AG10803 (cell line): ENCODE measurements at regions not wholly inside any gene's neighbourhood (a gene's known extent, or its start where the extent isn't known, plus 50 kb on each side); places are given as distances from the start of the nearest gene placed in this dataset.

Experiments used
- DNase-seq: peaks from one replicate; pipeline ENCODE4 v3.0.0; 2010; ENCODE audit warnings: low read depth
- H3K4me3 ChIP-seq: 2 replicates; pipeline ENCODE4 v1.5.1; 2011; ENCODE audit warnings: mild to moderate bottlenecking, low read length, control low read depth
- CTCF ChIP-seq: conservative IDR thresholded peaks from 2 replicates; pipeline ENCODE4 v1.5.1; 2011; ENCODE audit warnings: mild to moderate bottlenecking, low read length, control low read depth, inconsistent platforms

- no peak overlapping the region for H3K4me3 ChIP-seq
- no peak for TF ChIP-seq CTCF
- DNase-seq: no peak
Measured at GRCh38 chr19:30932854-30933253, 416.4 kb downstream of the TSHZ3 start.

GRCh38 chr19:30930941-30931706 is 418.1 kb downstream of the TSHZ3 start:
- TF ChIP-seq CTCF: no peak
- no peak for DNase-seq
- no peak overlapping the region for H3K4me3 ChIP-seq

- no peak for TF ChIP-seq CTCF
- no peak overlapping the region for H3K4me3 ChIP-seq
- no peak for DNase-seq
Measured at GRCh38 chr19:30927705-30928104, 421.5 kb downstream of the TSHZ3 start.

- no peak for TF ChIP-seq CTCF
- H3K4me3 ChIP-seq: no peak overlapping the region
- DNase-seq: no peak
Measured at GRCh38 chr19:30924670-30925069, 424.6 kb downstream of the TSHZ3 start.

GRCh38 chr19:30924069-30924636 is 425.1 kb downstream of the TSHZ3 start:
- no peak overlapping the region for H3K4me3 ChIP-seq
- DNase-seq: no peak
- TF ChIP-seq CTCF: no peak

GRCh38 chr19:30923621-30924020 is 425.6 kb downstream of the TSHZ3 start:
- no peak for TF ChIP-seq CTCF
- DNase-seq: no peak

GRCh38 chr19:30923096-30923495 is 426.1 kb downstream of the TSHZ3 start:
- H3K4me3 ChIP-seq: no peak overlapping the region
- TF ChIP-seq CTCF: no peak
- no peak for DNase-seq

More at GRCh38 chr19:30923621-30924020, 425.6 kb downstream of the TSHZ3 start:
- no peak overlapping the region for H3K4me3 ChIP-seq
